ENCODE measurements at regions not wholly inside any gene's neighbourhood (a gene's known extent, or its start where the extent isn't known, plus 50 kb on each side); places are given as distances from the start of the nearest gene placed in this dataset.

DNA sequence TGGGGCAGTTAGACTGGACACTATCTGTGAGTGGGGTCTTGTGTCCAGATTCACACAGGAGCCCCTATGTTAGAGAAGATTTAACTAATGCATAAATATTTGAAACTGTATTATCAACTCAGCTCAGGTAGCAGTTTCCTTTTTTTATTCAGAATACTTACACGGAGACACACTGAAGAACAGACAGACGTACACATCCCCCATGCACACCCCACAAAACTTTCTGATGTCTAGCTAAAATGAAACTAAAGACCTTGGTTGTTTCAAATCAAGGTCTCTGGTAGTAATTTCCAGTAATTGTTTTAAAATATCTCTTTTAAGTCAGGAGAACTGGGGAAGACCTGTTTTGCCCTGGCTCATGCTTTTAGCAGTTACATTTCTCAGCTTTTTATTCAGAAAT is 55.7 kb upstream of the PRKCQ start:
- Histone ChIP-seq H3K4me2 (ENCODE audit: low read depth, low read length, poor library complexity, severe bottlenecking) (no peak overlapping the region), H3K79me2 (ENCODE audit: insufficient read depth, low read length) (no peaks in the 10 kb centered on the region), H3K27me3 (ENCODE audit: insufficient read depth, low read length, poor library complexity, severe bottlenecking) (no peaks in the 10 kb centered on the region), H4K20me1 (ENCODE audit: insufficient read depth, low read length, poor library complexity, severe bottlenecking) (no peaks in the 10 kb centered on the region), H3K9ac (ENCODE audit: low read depth, low read length, poor library complexity, severe bottlenecking) (no peak overlapping the region), H2AFZ (ENCODE audit: low read length) (no peak overlapping the region), H3K4me1 (ENCODE audit: insufficient read depth, low read length, poor library complexity, severe bottlenecking) (peaks cover 15% of the 10 kb centered on the region), H3K4me3 (ENCODE audit: low read length, poor library complexity, severe bottlenecking) (no peak overlapping the region), H3F3A (ENCODE audit: low read depth) (peaks cover 4% of the 10 kb centered on the region; the same call in 1 of the 2 replicates), H3K9me3 (ENCODE audit: insufficient read depth, low read depth, low read length) (no peaks in the 10 kb centered on the region), H3K9me2 (replicated peaks; ENCODE audit: low read depth, low read length) (no peaks in the 10 kb centered on the region), H3K36me3 (ENCODE audit: insufficient read depth, low read length) (no peaks in the 10 kb centered on the region)
- TF ChIP-seq CTCF (conservative IDR thresholded peaks at IDR 0.05; ENCODE audit: low read length) (no peak), EZH2phosphoT487 (IDR thresholded peaks at IDR 0.05; ENCODE audit: borderline replicate concordance) (no peak)

Data from Loucy (cell line).